Progenitor cell of endocrine pancreas (in vitro differentiated cells): ENCODE measurements at regions not wholly inside any gene's neighbourhood (a gene's known extent, or its start where the extent isn't known, plus 50 kb on each side); places are given as distances from the start of the nearest gene placed in this dataset.

Experiments
- DNase-seq: peaks from one replicate; pipeline ENCODE4 v3.0.0; 2021; ENCODE audit warnings: low spot score; ENCODE audit not compliant: unreplicated experiment
- H3K27ac Mint-ChIP-seq: 2 replicates; pipeline ENCODE4 v1.8.0; 2021; ENCODE audit warnings: mild to moderate bottlenecking, moderate library complexity, mixed read lengths
- H3K27me3 Mint-ChIP-seq: 2 replicates; pipeline ENCODE4 v1.8.0; 2021; ENCODE audit warnings: mixed read lengths
- H3K36me3 Mint-ChIP-seq: 2 replicates; pipeline ENCODE4 v1.8.0; 2022; ENCODE audit warnings: mixed read lengths; ENCODE audit not compliant: insufficient read depth
- H3K4me1 Mint-ChIP-seq: 2 replicates; pipeline ENCODE4 v1.8.0; 2021; ENCODE audit warnings: low read depth, mixed read lengths
- H3K4me3 Mint-ChIP-seq: 2 replicates; pipeline ENCODE4 v1.8.0; 2021; ENCODE audit warnings: low read depth, mild to moderate bottlenecking, moderate library complexity, mixed read lengths
- H3K9me3 Mint-ChIP-seq: 2 replicates; pipeline ENCODE4 v1.8.0; 2021; ENCODE audit warnings: low read depth, mixed read lengths
- CTCF ChIP-seq: fragments of 200-600 bp; sonication (generic); IDR thresholded peaks from one replicate; pipeline ENCODE4 v1.5.0; 2021; ENCODE audit warnings: antibody characterized with exemption, mild to moderate bottlenecking; ENCODE audit not compliant: unreplicated experiment

GRCh38 chr21:43300496-43301408 lies 126.2 kb downstream of the SIK1 start:
- H3K27ac Mint-ChIP-seq: no peak overlapping the region
- H3K36me3 Mint-ChIP-seq: no peaks in the 10 kb centered on the region
- peaks cover 1% of the 10 kb centered on the region for H3K4me1 Mint-ChIP-seq
- DNase-seq: no peak
- H3K4me3 Mint-ChIP-seq: no peak overlapping the region
- H3K27me3 Mint-ChIP-seq: peaks cover 13% of the 10 kb centered on the region
- no peak for TF ChIP-seq CTCF
- no peaks in the 10 kb centered on the region for H3K9me3 Mint-ChIP-seq

- Mint-ChIP-seq H3K36me3 (no peaks in the 10 kb centered on the region), H3K27ac (no peak overlapping the region), H3K27me3 (peaks cover 13% of the 10 kb centered on the region), H3K4me1 (peaks cover 4% of the 10 kb centered on the region), H3K9me3 (peaks cover 3% of the 10 kb centered on the region), H3K4me3 (no peak overlapping the region)
- no peak for TF ChIP-seq CTCF
- no peak for DNase-seq
Measured at GRCh38 chr21:43299441-43300277, 127.3 kb downstream of the SIK1 start.

- Mint-ChIP-seq H3K36me3 (no peaks in the 10 kb centered on the region), H3K27ac (no peak overlapping the region), H3K27me3 (peaks cover 9% of the 10 kb centered on the region), H3K4me1 (peaks cover 6% of the 10 kb centered on the region), H3K9me3 (peaks cover 3% of the 10 kb centered on the region), H3K4me3 (no peak overlapping the region)
- no peak for DNase-seq
- TF ChIP-seq CTCF: no peak
Measured at GRCh38 chr21:43298546-43299440, 128.1 kb downstream of the SIK1 start.

- H3K9me3 Mint-ChIP-seq: peaks cover 3% of the 10 kb centered on the region
- H3K4me1 Mint-ChIP-seq: peaks cover 5% of the 10 kb centered on the region
- no peak for DNase-seq
- no peaks in the 10 kb centered on the region for H3K36me3 Mint-ChIP-seq
- peaks cover 8% of the 10 kb centered on the region for H3K27me3 Mint-ChIP-seq
- no peak overlapping the region for H3K4me3 Mint-ChIP-seq
- no peak for TF ChIP-seq CTCF
- no peak overlapping the region for H3K27ac Mint-ChIP-seq
Measured at GRCh38 chr21:43297989-43298388, 128.9 kb downstream of the SIK1 start.
